GM04504 (cell line): ENCODE measurements at regions not wholly inside any gene's neighbourhood (a gene's known extent, or its start where the extent isn't known, plus 50 kb on each side); places are given as distances from the start of the nearest gene placed in this dataset.
"Not testable (repeated sequence)": the region's sequence is repeated elsewhere in the genome, so short reads cannot be mapped to it uniquely, and the experiment has no call there.

ENCODE experiments used
- DNase-seq: peaks from one replicate; pipeline ENCODE4 v3.0.0-alpha.2; 2012; ENCODE audit warnings: low read depth

- no peak for DNase-seq
Measured at GRCh38 chr6:43884652-43885022, 114.6 kb downstream of the VEGFA start.

GRCh38 chr6:43883847-43884651, 114.0 kb downstream of the VEGFA start:
- no peak for DNase-seq

GRCh38 chr6:43882690-43883448, 112.9 kb downstream of the VEGFA start:
- not testable (repeated sequence) for DNase-seq

- DNase-seq = no peak
Measured at GRCh38 chr6:43880236-43881137, 110.5 kb downstream of the VEGFA start.

GRCh38 chr6:43879722-43880121, 109.7 kb downstream of the VEGFA start:
- no peak for DNase-seq

- DNase-seq = no peak
Measured at GRCh38 chr6:43878823-43879495, 108.9 kb downstream of the VEGFA start.

- DNase-seq = no peak
Measured at GRCh38 chr6:43878127-43878634, 108.2 kb downstream of the VEGFA start.

GRCh38 chr6:43877463-43878126, 107.6 kb downstream of the VEGFA start:
- no peak for DNase-seq

- no peak for DNase-seq
Measured at GRCh38 chr6:43877036-43877435, 107.0 kb downstream of the VEGFA start.

GRCh38 chr6:43876602-43877001, 106.6 kb downstream of the VEGFA start:
- no peak for DNase-seq

GRCh38 chr6:43875849-43876572, 106.0 kb downstream of the VEGFA start:
- DNase-seq = no peak

- DNase-seq = no peak
Measured at GRCh38 chr6:43874814-43875590, 105.0 kb downstream of the VEGFA start.

- no peak for DNase-seq
Measured at GRCh38 chr6:43873806-43874714, 104.0 kb downstream of the VEGFA start.

- DNase-seq = no peak
Measured at GRCh38 chr6:43871933-43872332, 101.9 kb downstream of the VEGFA start.

- no peak for DNase-seq
Measured at GRCh38 chr6:43871284-43871683, 101.3 kb downstream of the VEGFA start.

- no peak for DNase-seq
Measured at GRCh38 chr6:43870660-43871061, 100.7 kb downstream of the VEGFA start.

- no peak for DNase-seq
Measured at GRCh38 chr6:43869792-43870659, 100.0 kb downstream of the VEGFA start.
